ENCODE measurements at regions not wholly inside any gene's neighbourhood (a gene's known extent, or its start where the extent isn't known, plus 50 kb on each side); places are given as distances from the start of the nearest gene placed in this dataset.

DNA sequence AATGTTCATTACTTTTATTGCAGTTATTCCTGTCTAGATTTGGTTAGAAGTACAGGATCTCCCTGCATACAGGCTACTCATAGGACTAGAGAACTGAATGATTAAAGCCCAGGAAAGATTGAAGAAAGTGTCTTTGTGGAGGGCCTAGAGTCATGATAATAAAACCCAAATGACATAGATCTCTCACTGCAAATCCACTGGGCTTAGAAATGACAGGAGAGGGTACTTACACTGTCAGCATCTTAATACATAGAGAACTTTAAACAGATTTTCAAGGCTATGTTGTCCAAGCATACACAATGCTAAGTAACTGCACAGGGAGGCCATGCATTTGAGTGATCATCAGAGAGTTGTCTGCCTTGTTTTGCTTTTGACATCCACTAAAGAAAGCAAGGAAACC, 383.8 kb upstream of the MAP3K7 start:
- no peak for DNase-seq (ENCODE audit: low spot score)
- TF ChIP-seq CTCF (IDR thresholded peaks at IDR 0.05; ENCODE audit: borderline replicate concordance, control extremely low read depth, extremely low read depth, insufficient read depth, missing control alignments) = no peak
- in situ Hi-C loops (cut with MboI; ENCODE audit: low sequenced_read_pairs, unreplicated experiment) = no loop called here

- in situ Hi-C loops (cut with MboI; ENCODE audit: low sequenced_read_pairs, unreplicated experiment) = no loop called here
- no peak for DNase-seq (ENCODE audit: low spot score)
- no peak for TF ChIP-seq CTCF (IDR thresholded peaks at IDR 0.05; ENCODE audit: borderline replicate concordance, control extremely low read depth, extremely low read depth, insufficient read depth, missing control alignments)
Measured at GRCh38 chr6:90967471-90967870, 380.6 kb upstream of the MAP3K7 start.

GRCh38 chr6:90960324-90960723, 373.5 kb upstream of the MAP3K7 start:
- TF ChIP-seq CTCF (IDR thresholded peaks at IDR 0.05; ENCODE audit: borderline replicate concordance, control extremely low read depth, extremely low read depth, insufficient read depth, missing control alignments) = no peak
- no peak for DNase-seq (ENCODE audit: low spot score)
- in situ Hi-C loops (cut with MboI; ENCODE audit: low sequenced_read_pairs, unreplicated experiment) = no loop called here

GRCh38 chr6:90955246-90955645, 368.4 kb upstream of the MAP3K7 start:
- TF ChIP-seq CTCF (IDR thresholded peaks at IDR 0.05; ENCODE audit: borderline replicate concordance, control extremely low read depth, extremely low read depth, insufficient read depth, missing control alignments) = no peak
- no peak for DNase-seq (ENCODE audit: low spot score)
- in situ Hi-C loops (cut with MboI; ENCODE audit: low sequenced_read_pairs, unreplicated experiment) = no loop called here

GRCh38 chr6:90953405-90954161, 366.7 kb upstream of the MAP3K7 start:
- no peak for DNase-seq (ENCODE audit: low spot score)
- in situ Hi-C loops (cut with MboI; ENCODE audit: low sequenced_read_pairs, unreplicated experiment) = no loop called here
- no peak for TF ChIP-seq CTCF (IDR thresholded peaks at IDR 0.05; ENCODE audit: borderline replicate concordance, control extremely low read depth, extremely low read depth, insufficient read depth, missing control alignments)

GRCh38 chr6:90952176-90952575, 365.3 kb upstream of the MAP3K7 start:
- DNase-seq (ENCODE audit: low spot score) = no peak
- in situ Hi-C loops (cut with MboI; ENCODE audit: low sequenced_read_pairs, unreplicated experiment) = no loop called here
- no peak for TF ChIP-seq CTCF (IDR thresholded peaks at IDR 0.05; ENCODE audit: borderline replicate concordance, control extremely low read depth, extremely low read depth, insufficient read depth, missing control alignments)

Data from GM13976 (cell line).